OCI-LY1 (cell line): ENCODE measurements at regions not wholly inside any gene's neighbourhood (a gene's known extent, or its start where the extent isn't known, plus 50 kb on each side); places are given as distances from the start of the nearest gene placed in this dataset.

Experiments used
- H2AFZ ChIP-seq: fragments of 200-600 bp; sonication (generic), shearing (Covaris generic); 2 replicates; pipeline ENCODE4 v1.6.0; 2014; ENCODE audit warnings: antibody characterized with exemption, mild to moderate bottlenecking, low read length
- H3F3A ChIP-seq: fragments of 200-600 bp; sonication (generic), shearing (Covaris generic); 2 replicates; pipeline ENCODE4 v1.6.0; 2014; ENCODE audit warnings: mild to moderate bottlenecking, antibody characterized with exemption, low read length, moderate library complexity; ENCODE audit not compliant: insufficient read depth
- H3K27ac ChIP-seq: fragments of 200-600 bp; sonication (generic); 2 replicates; pipeline ENCODE4 v1.5.1; 2014; ENCODE audit warnings: low read length, mixed run types, mild to moderate bottlenecking, low read depth; ENCODE audit not compliant: poor library complexity, severe bottlenecking
- H3K27me3 ChIP-seq: fragments of 200-600 bp; sonication (generic); 2 replicates; pipeline ENCODE4 v1.6.0; 2014; ENCODE audit warnings: antibody characterized with exemption, mild to moderate bottlenecking, low read length, moderate library complexity; ENCODE audit not compliant: insufficient read depth
- H3K36me3 ChIP-seq: fragments of 200-600 bp; sonication (generic); 2 replicates; pipeline ENCODE4 v1.6.1; 2014; ENCODE audit warnings: mild to moderate bottlenecking, antibody characterized with exemption, low read length, moderate library complexity, mixed read lengths; ENCODE audit not compliant: insufficient read depth
- H3K4me1 ChIP-seq: fragments of 200-600 bp; sonication (generic); 2 replicates; pipeline ENCODE4 v1.5.1; 2014; ENCODE audit warnings: mild to moderate bottlenecking, low read length, moderate library complexity; ENCODE audit not compliant: insufficient read depth, severe bottlenecking
- H3K4me2 ChIP-seq: fragments of 200-600 bp; sonication (generic), shearing (Covaris generic); 2 replicates; pipeline ENCODE4 v1.6.1; 2014; ENCODE audit warnings: low read length
- H3K4me3 ChIP-seq: fragments of 200-600 bp; sonication (generic); 2 replicates; pipeline ENCODE4 v1.5.1; 2014; ENCODE audit warnings: low read length, low read depth, mild to moderate bottlenecking, mixed read lengths; ENCODE audit not compliant: poor library complexity, severe bottlenecking
- H3K79me2 ChIP-seq: fragments of 200-600 bp; shearing (Covaris generic); 2 replicates; pipeline ENCODE4 v1.6.1; 2016; ENCODE audit warnings: mixed run types, low read length, mixed read lengths; ENCODE audit not compliant: insufficient read depth
- H3K9ac ChIP-seq: fragments of 200-600 bp; sonication (generic), shearing (Covaris generic); 2 replicates; pipeline ENCODE4 v1.6.1; 2014; ENCODE audit warnings: mild to moderate bottlenecking, low read length, mixed read lengths
- H3K9me2 ChIP-seq: fragments of 200-600 bp; sonication (generic), shearing (Covaris generic); 2 replicates; pipeline ENCODE4 v1.6.1; 2014; ENCODE audit warnings: low read depth, mild to moderate bottlenecking, low read length, mixed read lengths
- H3K9me3 ChIP-seq: fragments of 200-600 bp; shearing (Covaris generic); 2 replicates; pipeline ENCODE4 v1.6.1; 2014; ENCODE audit warnings: low read length, mixed read lengths
- H4K20me1 ChIP-seq: fragments of 200-600 bp; sonication (generic), shearing (Covaris generic); 2 replicates; pipeline ENCODE4 v1.6.0; 2016; ENCODE audit warnings: mild to moderate bottlenecking, low read length; ENCODE audit not compliant: insufficient read depth
- EZH2 ChIP-seq: fragments of 200-600 bp; sonication (generic), shearing (Covaris generic); IDR thresholded peaks from 2 replicates; pipeline ENCODE4 v1.8.0; 2017; ENCODE audit warnings: borderline replicate concordance, mixed run types, mild to moderate bottlenecking, antibody characterized with exemption, low read length, moderate library complexity, mixed read lengths
- TF ChIP-seq, protein P1 (sequence below): fragments of 200-600 bp; sonication (generic), shearing (Covaris generic); IDR thresholded peaks from 2 replicates; pipeline ENCODE4 v1.5.1; 2017; ENCODE audit warnings: mild to moderate bottlenecking, antibody characterized with exemption, low read length, moderate library complexity, mixed read lengths

DNA sequence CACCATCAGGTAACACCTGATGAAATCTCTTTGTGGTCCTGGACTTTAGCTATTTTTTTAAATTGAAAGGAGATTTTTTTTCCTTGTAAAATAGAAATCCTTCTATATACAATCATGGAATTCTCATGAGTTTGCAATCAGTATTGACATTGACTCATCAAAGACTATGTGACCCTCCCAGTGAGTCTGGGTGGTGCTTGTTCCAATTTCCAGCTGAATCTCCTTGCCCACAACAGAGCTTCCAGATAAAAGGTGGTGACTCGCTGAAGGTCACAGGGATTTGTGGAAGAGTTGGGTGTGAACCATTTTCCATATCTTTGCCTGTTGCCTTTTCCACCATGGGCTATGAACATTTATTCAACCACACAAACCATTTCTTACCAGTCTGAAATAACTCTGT lies 486.6 kb downstream of the AJAP1 start:
- no peaks in the 10 kb centered on the region for H3K9me2 ChIP-seq
- no peaks in the 10 kb centered on the region for H3K36me3 ChIP-seq
- no peaks in the 10 kb centered on the region for H3K9me3 ChIP-seq
- no peaks in the 10 kb centered on the region for H3F3A ChIP-seq
- H3K79me2 ChIP-seq = no peaks in the 10 kb centered on the region
- H3K4me3 ChIP-seq = no peak overlapping the region
- no peak overlapping the region for H3K9ac ChIP-seq
- no peaks in the 10 kb centered on the region for H3K27me3 ChIP-seq
- no peak for TF ChIP-seq EZH2
- H3K27ac ChIP-seq = no peak overlapping the region
- no peak overlapping the region for H2AFZ ChIP-seq
- no peak overlapping the region for H3K4me2 ChIP-seq
- H3K4me1 ChIP-seq = no peaks in the 10 kb centered on the region
- H4K20me1 ChIP-seq = no peaks in the 10 kb centered on the region

DNA sequence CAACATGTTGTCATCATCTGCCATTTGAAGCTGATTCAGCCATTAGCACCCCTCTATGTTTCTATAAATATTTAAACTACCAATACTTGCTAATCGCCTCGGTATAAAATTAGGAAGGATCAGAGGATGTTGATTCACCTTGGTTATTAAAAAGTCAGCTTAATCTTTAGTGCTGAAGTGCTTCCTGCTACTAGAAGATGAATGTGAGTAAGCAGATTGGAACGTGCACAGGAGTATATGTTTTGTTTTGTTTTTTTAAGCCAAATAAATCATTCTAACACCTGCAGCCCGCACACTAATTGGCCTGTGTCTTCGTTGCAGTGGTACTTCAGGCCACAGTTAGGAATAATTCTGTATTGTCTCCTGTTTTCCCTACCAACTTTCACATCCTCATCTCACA lies 485.7 kb downstream of the AJAP1 start:
- H3K79me2 ChIP-seq = no peaks in the 10 kb centered on the region
- H3K9me3 ChIP-seq = no peaks in the 10 kb centered on the region
- H2AFZ ChIP-seq = no peak overlapping the region
- H3K27me3 ChIP-seq = no peaks in the 10 kb centered on the region
- H3K4me1 ChIP-seq = no peaks in the 10 kb centered on the region
- H3F3A ChIP-seq = no peaks in the 10 kb centered on the region
- no peaks in the 10 kb centered on the region for H3K9me2 ChIP-seq
- no peaks in the 10 kb centered on the region for H4K20me1 ChIP-seq
- TF ChIP-seq EZH2 = no peak
- TF ChIP-seq, protein P1, sequence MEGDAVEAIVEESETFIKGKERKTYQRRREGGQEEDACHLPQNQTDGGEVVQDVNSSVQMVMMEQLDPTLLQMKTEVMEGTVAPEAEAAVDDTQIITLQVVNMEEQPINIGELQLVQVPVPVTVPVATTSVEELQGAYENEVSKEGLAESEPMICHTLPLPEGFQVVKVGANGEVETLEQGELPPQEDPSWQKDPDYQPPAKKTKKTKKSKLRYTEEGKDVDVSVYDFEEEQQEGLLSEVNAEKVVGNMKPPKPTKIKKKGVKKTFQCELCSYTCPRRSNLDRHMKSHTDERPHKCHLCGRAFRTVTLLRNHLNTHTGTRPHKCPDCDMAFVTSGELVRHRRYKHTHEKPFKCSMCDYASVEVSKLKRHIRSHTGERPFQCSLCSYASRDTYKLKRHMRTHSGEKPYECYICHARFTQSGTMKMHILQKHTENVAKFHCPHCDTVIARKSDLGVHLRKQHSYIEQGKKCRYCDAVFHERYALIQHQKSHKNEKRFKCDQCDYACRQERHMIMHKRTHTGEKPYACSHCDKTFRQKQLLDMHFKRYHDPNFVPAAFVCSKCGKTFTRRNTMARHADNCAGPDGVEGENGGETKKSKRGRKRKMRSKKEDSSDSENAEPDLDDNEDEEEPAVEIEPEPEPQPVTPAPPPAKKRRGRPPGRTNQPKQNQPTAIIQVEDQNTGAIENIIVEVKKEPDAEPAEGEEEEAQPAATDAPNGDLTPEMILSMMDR = no peak
- H3K27ac ChIP-seq = no peak overlapping the region
- no peaks in the 10 kb centered on the region for H3K36me3 ChIP-seq
- H3K4me2 ChIP-seq = no peak overlapping the region
- H3K4me3 ChIP-seq = no peak overlapping the region
- H3K9ac ChIP-seq = no peak overlapping the region

DNA sequence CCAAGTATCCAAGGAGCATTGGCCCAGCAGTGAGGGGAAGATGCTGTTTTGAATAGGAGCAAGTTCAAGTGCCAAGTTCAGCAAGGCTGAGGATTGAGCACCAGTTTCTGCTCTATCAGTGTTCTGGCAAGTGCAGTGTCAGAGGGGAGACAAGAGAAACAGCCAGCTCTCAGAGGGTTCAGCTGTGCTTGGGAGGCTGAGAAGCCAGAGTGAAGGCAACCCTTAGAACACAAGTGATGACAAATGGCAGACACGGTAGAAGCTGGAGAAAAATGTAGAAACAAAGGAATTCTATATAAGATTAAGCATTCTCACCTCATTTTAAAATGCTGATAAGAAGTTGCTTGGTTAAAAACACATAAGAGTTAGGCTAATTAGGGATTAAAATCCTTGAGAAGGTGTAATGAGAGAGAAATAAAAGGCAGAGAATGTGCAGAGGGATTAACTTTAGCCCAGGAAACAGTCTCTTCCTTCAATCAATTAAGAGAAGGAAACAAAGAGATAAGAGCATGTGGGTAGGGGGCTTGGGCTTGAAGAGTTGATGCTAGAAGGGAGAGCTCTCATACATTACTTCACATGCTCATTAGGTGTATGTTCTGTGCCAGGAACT lies 475.4 kb downstream of the AJAP1 start:
- Histone ChIP-seq H3K9me2 (no peaks in the 10 kb centered on the region), H3K36me3 (no peaks in the 10 kb centered on the region), H4K20me1 (no peaks in the 10 kb centered on the region), H3F3A (no peaks in the 10 kb centered on the region), H3K4me1 (no peaks in the 10 kb centered on the region), H3K4me2 (no peak overlapping the region), H3K27ac (no peak overlapping the region), H3K4me3 (no peak overlapping the region), H3K27me3 (no peaks in the 10 kb centered on the region), H3K79me2 (no peaks in the 10 kb centered on the region), H2AFZ (no peak overlapping the region), H3K9me3 (no peaks in the 10 kb centered on the region), H3K9ac (no peak overlapping the region)
- no peak for TF ChIP-seq EZH2
- TF ChIP-seq, protein P1 = no peak

DNA sequence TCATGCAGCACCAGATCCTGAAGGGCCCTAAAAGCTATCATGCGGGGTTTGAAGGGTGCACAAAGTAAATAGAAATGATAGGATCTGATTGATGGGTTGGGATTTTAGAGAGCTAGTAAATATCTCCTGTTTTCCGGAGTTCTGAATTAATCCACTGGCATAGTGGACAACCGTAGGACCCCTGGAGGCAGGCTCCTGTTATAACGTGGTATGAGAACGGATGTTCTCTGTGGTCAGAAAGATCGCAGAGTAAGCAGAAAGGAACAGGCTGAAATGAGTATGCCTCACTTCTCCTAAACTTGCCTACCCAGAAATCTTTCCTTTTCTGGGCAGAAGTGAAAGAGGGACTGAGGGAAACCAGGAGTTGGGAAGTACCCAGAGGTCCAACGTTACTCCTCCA lies 470.8 kb downstream of the AJAP1 start:
- no peak overlapping the region for H3K27ac ChIP-seq
- no peaks in the 10 kb centered on the region for H3F3A ChIP-seq
- no peaks in the 10 kb centered on the region for H3K27me3 ChIP-seq
- TF ChIP-seq, protein P1 = no peak
- no peak for TF ChIP-seq EZH2
- no peak overlapping the region for H3K9ac ChIP-seq
- no peak overlapping the region for H3K4me2 ChIP-seq
- no peaks in the 10 kb centered on the region for H3K36me3 ChIP-seq
- no peaks in the 10 kb centered on the region for H3K79me2 ChIP-seq
- no peaks in the 10 kb centered on the region for H4K20me1 ChIP-seq
- H3K4me1 ChIP-seq = no peaks in the 10 kb centered on the region
- no peak overlapping the region for H3K4me3 ChIP-seq
- H3K9me3 ChIP-seq = no peaks in the 10 kb centered on the region
- no peaks in the 10 kb centered on the region for H3K9me2 ChIP-seq
- H2AFZ ChIP-seq = no peak overlapping the region
